ENCODE measurements at regions not wholly inside any gene's neighbourhood (a gene's known extent, or its start where the extent isn't known, plus 50 kb on each side); places are given as distances from the start of the nearest gene placed in this dataset.

- DNase-seq (ENCODE audit: low read depth): peak; percentile 89
These were observed 427.2 kb upstream of the KLF6 start for GRCh38 chr10:4212111-4212630.

DNA sequence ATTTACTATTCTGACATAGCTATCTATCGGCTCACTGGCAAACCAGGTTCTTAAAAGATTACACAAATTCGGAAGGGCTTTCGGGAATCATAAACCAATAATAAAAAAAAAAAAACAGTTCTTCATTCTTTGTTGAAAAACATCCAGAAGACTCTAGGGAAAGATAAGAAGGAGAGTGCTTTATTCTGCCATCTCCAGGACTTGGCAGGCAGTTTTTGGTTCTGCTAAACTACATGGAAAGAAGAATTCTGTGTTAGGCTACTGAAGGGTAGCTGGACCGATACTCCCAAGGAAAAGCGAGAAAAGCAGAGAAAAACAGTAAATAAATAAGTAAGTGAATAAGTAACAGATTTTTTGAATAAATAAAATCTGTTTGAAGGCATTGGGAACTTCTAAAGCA is 423.5 kb upstream of the KLF6 start:
- DNase-seq (ENCODE audit: low read depth): no peak

DNA sequence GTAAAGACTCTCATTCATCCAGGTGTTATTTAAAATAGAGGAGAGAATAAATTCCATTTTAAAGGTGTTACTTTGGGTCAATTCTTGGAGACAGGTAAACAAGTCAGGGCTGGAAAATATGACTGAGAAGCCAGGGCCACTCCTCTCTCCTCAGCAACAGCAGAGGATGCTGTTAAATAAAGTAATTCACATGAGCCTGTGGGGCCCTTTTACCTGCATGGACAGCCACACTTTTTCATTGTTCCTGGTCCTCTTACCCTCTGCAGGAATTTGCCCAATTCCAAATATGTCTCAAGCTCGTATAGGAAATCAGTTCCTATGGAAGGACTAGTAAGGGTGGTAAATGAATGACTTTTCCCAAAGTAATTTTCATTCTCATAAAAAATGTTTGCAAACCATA is 420.1 kb upstream of the KLF6 start:
- DNase-seq (ENCODE audit: low read depth): no peak

GRCh38 chr10:4202938-4203337 is 417.9 kb upstream of the KLF6 start:
- no peak for DNase-seq (ENCODE audit: low read depth)

GRCh38 chr10:4201866-4202825 is 417.1 kb upstream of the KLF6 start:
- no peak for DNase-seq (ENCODE audit: low read depth)

DNA sequence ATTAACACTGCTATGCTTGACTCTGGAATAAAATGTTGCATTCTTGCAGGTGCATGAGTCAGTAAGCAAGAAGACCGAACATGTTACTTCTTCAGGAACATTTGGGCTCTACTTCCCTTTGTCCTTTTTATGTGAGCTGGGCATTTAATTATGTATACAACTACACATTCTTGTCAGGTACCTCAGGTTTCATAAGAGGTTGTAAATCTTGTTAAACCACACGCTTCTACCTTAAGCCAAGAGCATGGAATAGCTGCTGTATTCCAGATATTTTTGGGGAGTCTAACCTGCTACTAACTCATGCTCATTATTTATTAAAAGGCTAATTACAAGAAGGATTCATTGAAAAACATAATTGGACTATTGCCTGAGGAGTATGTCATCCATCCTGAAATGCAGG is 414.2 kb upstream of the KLF6 start:
- DNase-seq (ENCODE audit: low read depth): no peak

- no peak for DNase-seq (ENCODE audit: low read depth)
These were observed 413.2 kb upstream of the KLF6 start for GRCh38 chr10:4198216-4198615.

GRCh38 chr10:4197676-4198075 is 412.7 kb upstream of the KLF6 start:
- no peak for DNase-seq (ENCODE audit: low read depth)

GRCh38 chr10:4196771-4197390 is 411.9 kb upstream of the KLF6 start:
- DNase-seq (ENCODE audit: low read depth): peak; percentile 19

GRCh38 chr10:4196183-4196582 is 411.2 kb upstream of the KLF6 start:
- no peak for DNase-seq (ENCODE audit: low read depth)

GRCh38 chr10:4195213-4195612 is 410.2 kb upstream of the KLF6 start:
- DNase-seq (ENCODE audit: low read depth): no peak

- no peak for DNase-seq (ENCODE audit: low read depth)
These were observed 409.2 kb upstream of the KLF6 start for GRCh38 chr10:4194231-4194630.

- DNase-seq (ENCODE audit: low read depth): no peak
These were observed 406.9 kb upstream of the KLF6 start for GRCh38 chr10:4191894-4192293.

DNA sequence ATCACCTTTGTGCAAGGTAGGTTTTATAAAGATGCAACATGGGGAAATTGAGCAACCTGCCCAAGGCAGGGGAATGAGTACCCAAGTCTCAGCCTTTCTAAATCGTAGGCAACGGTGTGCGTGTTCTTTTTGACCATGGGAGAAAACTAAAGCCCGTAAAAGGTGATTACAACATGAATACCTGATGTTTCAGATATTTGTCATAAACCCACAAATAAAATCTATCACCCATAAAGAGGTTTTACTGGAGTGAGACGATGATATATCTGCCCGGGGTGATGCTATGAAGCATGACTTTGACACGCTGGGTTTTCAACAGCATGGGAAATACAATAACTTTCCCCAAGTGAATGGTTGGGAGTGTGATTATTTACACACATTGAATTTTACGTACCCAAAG is 406.3 kb upstream of the KLF6 start:
- DNase-seq (ENCODE audit: low read depth): no peak

DNA sequence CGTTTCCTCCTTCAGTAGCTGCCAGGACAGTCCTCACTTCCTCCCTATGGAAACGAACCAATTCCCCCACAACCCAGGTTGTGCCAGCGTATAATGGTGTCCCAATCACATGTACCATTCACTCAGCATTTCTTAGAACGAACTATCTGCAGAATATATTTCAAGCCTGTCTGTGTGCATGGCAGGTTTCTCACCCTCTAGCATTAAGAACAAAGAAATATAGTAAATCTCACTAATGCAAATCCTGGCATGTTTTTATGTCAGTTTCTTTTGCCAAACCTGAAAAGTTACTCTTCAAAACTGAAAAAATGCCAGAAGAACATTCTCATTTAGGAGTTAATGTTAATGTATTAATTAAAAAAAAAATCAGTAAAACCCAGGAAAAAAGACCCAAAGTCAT is 405.9 kb upstream of the KLF6 start:
- DNase-seq (ENCODE audit: low read depth): no peak

- no peak for DNase-seq (ENCODE audit: low read depth)
These were observed 404.3 kb upstream of the KLF6 start for GRCh38 chr10:4189281-4189680.

GRCh38 chr10:4188406-4188805 is 403.4 kb upstream of the KLF6 start:
- DNase-seq (ENCODE audit: low read depth): no peak

DNA sequence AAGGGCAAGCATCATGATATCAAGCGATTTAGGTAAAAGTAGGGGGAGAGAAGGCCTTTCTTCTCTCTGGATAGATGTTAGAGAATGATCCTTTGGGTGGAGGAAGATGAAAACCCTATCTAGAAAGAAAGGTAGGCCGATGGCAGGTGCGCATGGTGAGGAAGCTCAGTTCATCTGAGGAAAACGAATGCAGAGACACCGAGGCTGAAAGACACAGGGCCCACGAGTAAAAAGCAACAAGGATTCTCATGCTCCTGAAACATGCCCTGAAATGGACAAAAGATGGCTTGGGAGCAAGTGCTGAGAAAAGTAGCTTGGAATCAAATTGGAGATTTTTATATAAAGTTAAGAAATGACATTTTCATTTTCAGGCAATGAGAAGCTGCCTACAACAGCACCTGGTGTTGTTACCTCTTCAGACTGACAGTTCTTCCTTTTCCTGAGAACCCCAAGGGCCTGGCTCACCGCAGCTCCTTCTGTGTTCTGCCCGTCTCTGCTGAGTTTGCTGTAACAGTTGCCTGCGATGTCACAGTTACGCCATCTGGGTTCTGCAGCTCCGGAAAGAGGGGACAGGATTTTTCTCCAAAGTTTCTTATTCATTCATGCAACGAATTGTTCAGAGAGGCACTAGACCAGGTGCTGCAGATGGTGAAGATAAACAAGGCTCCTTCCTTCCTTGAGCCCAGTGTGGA is 402.0 kb upstream of the KLF6 start:
- DNase-seq (ENCODE audit: low read depth): no peak

DNA sequence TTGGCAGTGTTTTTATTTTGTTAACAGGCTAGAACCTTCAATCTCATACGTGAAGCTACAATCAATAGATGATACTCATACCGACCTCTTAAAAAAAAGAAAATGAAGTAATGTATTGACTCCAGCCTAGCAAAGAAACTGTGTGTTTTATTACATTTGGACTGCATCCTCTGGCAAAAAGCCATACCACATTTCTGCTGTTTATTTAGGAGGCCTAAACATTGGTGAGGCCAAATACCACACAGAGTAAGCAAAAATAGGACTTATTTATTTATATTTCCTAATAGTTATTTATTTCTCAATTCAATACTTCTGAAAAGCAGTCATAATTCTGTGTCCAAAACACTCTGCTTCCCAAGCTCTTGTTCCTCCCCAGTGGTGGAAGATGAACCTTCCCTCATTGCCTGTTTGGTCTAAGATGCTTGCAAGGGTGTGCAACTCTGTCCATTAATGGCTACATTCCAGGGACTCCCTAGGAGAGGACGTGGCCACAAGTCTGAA is 398.8 kb upstream of the KLF6 start:
- DNase-seq (ENCODE audit: low read depth): peak; percentile 23

- DNase-seq (ENCODE audit: low read depth): no peak
These were observed 396.6 kb upstream of the KLF6 start for GRCh38 chr10:4181621-4182049.

GRCh38 chr10:4181081-4181480 is 396.1 kb upstream of the KLF6 start:
- no peak for DNase-seq (ENCODE audit: low read depth)

DNA sequence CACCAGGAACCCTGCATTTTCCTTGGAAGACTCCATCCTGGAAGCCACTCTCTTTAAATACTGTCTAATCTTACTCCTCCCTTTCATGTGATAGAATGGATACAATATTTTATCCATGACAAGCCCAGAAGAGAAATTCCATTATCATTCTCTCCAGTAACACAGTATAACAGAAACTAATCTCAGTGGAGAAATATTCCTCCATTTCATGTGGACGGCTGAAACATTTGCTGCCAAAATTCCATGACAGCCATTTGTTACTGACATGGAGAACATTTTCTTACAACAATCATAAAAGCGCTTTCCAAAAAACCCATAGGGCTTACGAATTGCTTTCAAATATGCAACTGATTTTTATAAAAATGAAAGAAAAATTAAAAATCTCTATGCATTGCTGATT is 392.8 kb upstream of the KLF6 start:
- DNase-seq (ENCODE audit: low read depth): no peak

All from myocyte (in vitro differentiated cells).